ENCODE measurements at regions not wholly inside any gene's neighbourhood (a gene's known extent, or its start where the extent isn't known, plus 50 kb on each side); places are given as distances from the start of the nearest gene placed in this dataset.

GRCh38 chr3:20258371-20258770 lies 72.4 kb upstream of the SGO1 start:
- H3K4me1 ChIP-seq = peaks cover 0 to 16% (median 2%) of the 10 kb centered on the region in 4 donors
- H3K27me3 ChIP-seq = no peaks in the 10 kb centered on the region
- DNase-seq = no peak
- H3K9me3 ChIP-seq = no peaks in the 10 kb centered on the region
- no peak overlapping the region for H3K27ac ChIP-seq
- intact Hi-C loops (cut with DNase I; ENCODE audit: low total_unique reads) = no loop called here
- H3K4me3 ChIP-seq = no peak overlapping the region
- TF ChIP-seq CTCF (IDR thresholded peaks at IDR 0.05) = no peak
- H3K36me3 ChIP-seq = no peaks in the 10 kb centered on the region

- Histone ChIP-seq H3K4me1 (peaks cover 0 to 16% (median 2%) of the 10 kb centered on the region in 4 donors), H3K9me3 (no peaks in the 10 kb centered on the region), H3K4me3 (no peak overlapping the region), H3K27ac (no peak overlapping the region), H3K36me3 (no peaks in the 10 kb centered on the region), H3K27me3 (no peaks in the 10 kb centered on the region)
- DNase-seq = no peak
- TF ChIP-seq CTCF (IDR thresholded peaks at IDR 0.05) = no peak
- intact Hi-C loops (cut with DNase I; ENCODE audit: low total_unique reads) = no loop called here
Measured at GRCh38 chr3:20256144-20256543, 70.1 kb upstream of the SGO1 start.

GRCh38 chr3:20254268-20255117 lies 68.5 kb upstream of the SGO1 start:
- no peaks in the 10 kb centered on the region for H3K36me3 ChIP-seq
- peaks cover 0 to 16% (median 2%) of the 10 kb centered on the region in 4 donors for H3K4me1 ChIP-seq
- no peak for DNase-seq
- H3K27ac ChIP-seq = no peak overlapping the region
- no peak for TF ChIP-seq CTCF (IDR thresholded peaks at IDR 0.05)
- intact Hi-C loops (cut with DNase I; ENCODE audit: low total_unique reads) = no loop called here
- H3K27me3 ChIP-seq = no peaks in the 10 kb centered on the region
- H3K9me3 ChIP-seq = no peaks in the 10 kb centered on the region
- H3K4me3 ChIP-seq = no peak overlapping the region

- H3K27ac ChIP-seq = no peak overlapping the region
- no peaks in the 10 kb centered on the region for H3K36me3 ChIP-seq
- no peaks in the 10 kb centered on the region for H3K27me3 ChIP-seq
- H3K9me3 ChIP-seq = no peaks in the 10 kb centered on the region
- no peak overlapping the region for H3K4me3 ChIP-seq
- intact Hi-C loops (cut with DNase I; ENCODE audit: low total_unique reads) = no loop called here
- DNase-seq = no peak
- H3K4me1 ChIP-seq = peaks cover 0 to under 1% (median 0%) of the 10 kb centered on the region in 4 donors
- no peak for TF ChIP-seq CTCF (IDR thresholded peaks at IDR 0.05)
Measured at GRCh38 chr3:20250786-20251185, 64.8 kb upstream of the SGO1 start.

- Histone ChIP-seq H3K27me3 (no peaks in the 10 kb centered on the region), H3K4me3 (no peak overlapping the region), H3K4me1 (no peaks in the 10 kb centered on the region), H3K27ac (no peak overlapping the region), H3K36me3 (no peaks in the 10 kb centered on the region), H3K9me3 (no peaks in the 10 kb centered on the region)
- no peak for TF ChIP-seq CTCF (IDR thresholded peaks at IDR 0.05)
- no peak for DNase-seq
- intact Hi-C loops (cut with DNase I; ENCODE audit: low total_unique reads) = no loop called here
Measured at GRCh38 chr3:20250314-20250713, 64.3 kb upstream of the SGO1 start.

All from tibial artery (tissue), 4 donors.